Kidney (tissue), 13 donors: ENCODE measurements at regions not wholly inside any gene's neighbourhood (a gene's known extent, or its start where the extent isn't known, plus 50 kb on each side); places are given as distances from the start of the nearest gene placed in this dataset.

Experiments
- DNase-seq, 5 donors: peaks; one replicate each; pipeline ENCODE4 v3.0.0-alpha.2; 2013 to 2020
- FAIRE-seq: peaks from 2 replicates; lab custom pipeline; 2012; peaks lifted over from hg19 to GRCh38; lab: Jason Lieb, UNC
- H3K27ac ChIP-seq, 2 donors: one replicate each; pipeline ENCODE4 v1.7.0; 2013; ENCODE audit warnings: low read depth in 2 of 2, low read length in 2 of 2, inconsistent platforms in 1 of 2
- H3K27me3 ChIP-seq: one replicate; pipeline ENCODE4 v1.7.1; 2013; ENCODE audit warnings: low read length, inconsistent platforms; ENCODE audit not compliant: control insufficient read depth, insufficient read depth
- H3K36me3 ChIP-seq, 3 donors: one replicate each; pipeline versions ENCODE4 v1.7.0 to v1.7.1; 2013; ENCODE audit warnings: low read length in 3 of 3, control low read depth in 1 of 3, inconsistent platforms in 1 of 3; ENCODE audit not compliant: insufficient read depth in 3 of 3, control insufficient read depth in 2 of 3
- H3K4me1 ChIP-seq, 3 donors: one replicate each; pipeline versions ENCODE4 v1.7.0 to v1.7.1; 2013; ENCODE audit warnings: low read length in 3 of 3, inconsistent platforms in 1 of 3, low read depth in 1 of 3; ENCODE audit not compliant: control insufficient read depth in 2 of 3, insufficient read depth in 2 of 3
- H3K4me3 ChIP-seq, 3 donors: one replicate each; pipeline versions ENCODE4 v1.7.0 to v1.8.1; 2013; ENCODE audit warnings: low read length in 3 of 3, control low read depth in 1 of 3, inconsistent platforms in 1 of 3
- H3K9ac ChIP-seq, 3 donors: one replicate each; pipeline versions ENCODE4 v1.7.0 to v1.7.1; 2013; ENCODE audit warnings: low read length in 3 of 3, control low read depth in 1 of 3, inconsistent platforms in 1 of 3
- H3K9me3 ChIP-seq, 3 donors: one replicate each; pipeline versions ENCODE4 v1.7.0 to v1.7.1; 2013; ENCODE audit warnings: low read length in 3 of 3, control low read depth in 1 of 3, inconsistent platforms in 1 of 3; ENCODE audit not compliant: control insufficient read depth in 2 of 3, insufficient read depth in 1 of 3
- intact Hi-C: fragments of 100-400 bp; cut with DNase I; formaldehyde crosslinking; loops from one replicate; pipeline ENCODE4 v1.11.1; 2022
- TF ChIP-seq, protein P1 (sequence below): IDR thresholded peaks from 3 replicates; pipeline ENCODE4 v1.5.1; 2012; ENCODE audit warnings: mild to moderate bottlenecking, moderate library complexity, borderline replicate concordance; ENCODE audit not compliant: insufficient read depth; ENCODE audit errors: extremely low read depth
- donor health status: control.
- donor health status: control.
- donor health status: control.
- donor health status: control.
- donor health status: control.
- donor health status: DM: yes; HTN: yes; CAD: no.
- donor health status: Normal renal cell carcinoma (clear cell type).

DNA sequence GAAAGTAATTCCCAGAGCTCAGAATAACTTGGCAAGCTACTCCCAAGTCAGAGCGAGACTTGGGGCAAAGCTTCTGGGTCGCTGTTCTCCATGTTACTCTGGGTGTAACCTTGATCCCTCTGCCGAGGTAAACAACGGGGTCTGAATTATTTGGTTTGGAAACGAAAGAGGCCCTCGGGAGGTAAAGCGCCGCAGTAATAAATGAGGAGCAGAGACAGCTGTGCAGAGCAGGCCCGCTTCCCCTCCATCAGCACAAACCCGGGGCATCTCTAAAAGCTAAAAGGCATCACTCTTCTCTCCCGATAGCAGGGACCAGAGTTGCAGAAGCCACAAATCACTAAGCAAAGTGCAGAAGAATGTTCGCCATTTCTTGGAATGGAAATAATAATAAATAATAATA is 561.5 kb downstream of the BCOR start:
- no peak for FAIRE-seq
- DNase-seq = peak in 3 of 5 donors; percentile 44 to 83 (median 62)

DNA sequence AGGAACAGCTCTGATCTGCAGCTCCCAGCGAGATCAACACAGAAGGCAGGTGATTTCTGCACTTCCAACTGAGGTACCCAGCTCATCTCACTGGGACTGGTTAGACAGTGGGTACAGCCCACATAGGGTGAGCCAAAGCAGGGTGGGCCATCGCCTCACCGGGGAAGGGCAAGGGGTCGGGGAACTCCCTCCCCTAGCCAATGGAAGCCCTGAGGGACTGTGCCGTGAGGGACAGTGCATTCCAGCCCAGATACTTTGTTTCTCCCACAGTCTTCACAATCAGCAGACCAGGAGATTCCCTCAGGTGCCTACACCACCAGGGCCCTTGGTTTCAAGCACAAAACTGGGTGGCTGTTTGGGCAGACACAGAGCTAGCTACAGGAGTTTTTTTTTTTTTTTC is 555.9 kb downstream of the BCOR start:
- TF ChIP-seq, protein P1, sequence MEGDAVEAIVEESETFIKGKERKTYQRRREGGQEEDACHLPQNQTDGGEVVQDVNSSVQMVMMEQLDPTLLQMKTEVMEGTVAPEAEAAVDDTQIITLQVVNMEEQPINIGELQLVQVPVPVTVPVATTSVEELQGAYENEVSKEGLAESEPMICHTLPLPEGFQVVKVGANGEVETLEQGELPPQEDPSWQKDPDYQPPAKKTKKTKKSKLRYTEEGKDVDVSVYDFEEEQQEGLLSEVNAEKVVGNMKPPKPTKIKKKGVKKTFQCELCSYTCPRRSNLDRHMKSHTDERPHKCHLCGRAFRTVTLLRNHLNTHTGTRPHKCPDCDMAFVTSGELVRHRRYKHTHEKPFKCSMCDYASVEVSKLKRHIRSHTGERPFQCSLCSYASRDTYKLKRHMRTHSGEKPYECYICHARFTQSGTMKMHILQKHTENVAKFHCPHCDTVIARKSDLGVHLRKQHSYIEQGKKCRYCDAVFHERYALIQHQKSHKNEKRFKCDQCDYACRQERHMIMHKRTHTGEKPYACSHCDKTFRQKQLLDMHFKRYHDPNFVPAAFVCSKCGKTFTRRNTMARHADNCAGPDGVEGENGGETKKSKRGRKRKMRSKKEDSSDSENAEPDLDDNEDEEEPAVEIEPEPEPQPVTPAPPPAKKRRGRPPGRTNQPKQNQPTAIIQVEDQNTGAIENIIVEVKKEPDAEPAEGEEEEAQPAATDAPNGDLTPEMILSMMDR = no peak
- Histone ChIP-seq H3K36me3 (no peaks in the 10 kb centered on the region), H3K27ac (no peak overlapping the region), H3K9ac (no peak overlapping the region), H3K4me3 (no peak overlapping the region), H3K4me1 (no peaks in the 10 kb centered on the region), H3K9me3 (no peaks in the 10 kb centered on the region), H3K27me3 (no peaks in the 10 kb centered on the region)
- no peak for DNase-seq
- FAIRE-seq = no peak
- intact Hi-C loops = no loop called here

More for the DNA sequence above, 561.5 kb downstream of the BCOR start:
- intact Hi-C loops = no loop called here
- H3K27ac ChIP-seq = no peak overlapping the region
- no peak overlapping the region for H3K9ac ChIP-seq
- H3K27me3 ChIP-seq = peaks cover 3% of the 10 kb centered on the region
- no peaks in the 10 kb centered on the region for H3K9me3 ChIP-seq
- no peak overlapping the region for H3K4me3 ChIP-seq
- TF ChIP-seq, protein P1 = no peak
- H3K36me3 ChIP-seq = no peaks in the 10 kb centered on the region
- no peaks in the 10 kb centered on the region for H3K4me1 ChIP-seq

DNA sequence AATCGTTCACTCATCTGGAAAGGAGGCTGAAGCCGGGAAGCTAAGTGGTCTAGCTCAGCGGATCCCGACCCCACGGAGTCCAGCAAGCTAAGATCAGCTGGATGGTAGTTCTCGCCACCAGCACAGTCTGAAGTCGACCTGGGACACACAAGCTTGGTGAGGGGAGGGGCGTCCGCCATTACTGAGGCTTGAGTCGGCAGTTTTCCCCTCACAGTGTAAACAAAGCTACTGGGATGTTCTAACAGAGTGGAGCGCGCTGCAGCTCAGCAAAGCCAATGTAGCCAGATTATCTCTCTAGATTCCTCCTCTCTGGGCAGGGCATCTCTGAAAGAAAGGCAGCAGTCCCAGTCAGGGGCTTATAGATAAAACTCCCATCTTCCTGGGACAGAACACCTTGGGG is 555.4 kb downstream of the BCOR start:
- Histone ChIP-seq H3K4me1 (no peaks in the 10 kb centered on the region), H3K9ac (no peak overlapping the region), H3K27me3 (no peaks in the 10 kb centered on the region), H3K9me3 (no peaks in the 10 kb centered on the region), H3K36me3 (no peaks in the 10 kb centered on the region), H3K27ac (no peak overlapping the region), H3K4me3 (no peak overlapping the region)
- intact Hi-C loops = no loop called here
- FAIRE-seq (no peak), DNase-seq (no peak)
- TF ChIP-seq, protein P1 = no peak

DNA sequence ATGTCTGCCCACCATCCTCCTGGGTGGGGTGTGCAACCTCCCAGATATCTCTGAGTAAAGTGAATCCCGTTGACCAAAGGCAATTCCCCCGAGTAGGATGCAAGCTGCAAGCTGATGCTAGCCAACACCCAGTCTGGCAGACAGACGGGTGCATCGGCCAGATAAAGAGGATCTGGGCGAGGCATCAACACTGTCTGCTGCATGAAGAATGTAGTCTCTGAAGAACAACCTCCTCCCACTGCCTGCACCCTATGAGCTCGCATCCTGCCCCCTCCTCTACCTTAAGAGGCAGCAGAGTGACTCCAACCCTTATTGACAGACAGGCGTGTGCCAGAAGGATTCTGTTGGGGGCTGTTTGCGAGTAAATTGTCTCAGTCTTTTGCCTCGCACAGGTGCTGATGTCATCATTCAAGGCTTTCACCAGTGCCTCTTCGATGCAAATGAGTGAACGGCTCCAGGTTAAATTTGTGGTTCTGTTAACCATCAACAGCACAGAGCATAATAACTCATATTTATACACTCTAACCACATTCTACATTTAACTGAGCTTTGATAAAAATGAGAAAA is 546.9 kb downstream of the BCOR start:
- no peak for FAIRE-seq
- H3K9ac ChIP-seq = no peak overlapping the region
- H3K4me3 ChIP-seq = no peak overlapping the region
- intact Hi-C loops = no loop called here
- H3K36me3 ChIP-seq = no peaks in the 10 kb centered on the region
- no peak overlapping the region for H3K27ac ChIP-seq
- no peaks in the 10 kb centered on the region for H3K9me3 ChIP-seq
- no peak for DNase-seq
- no peaks in the 10 kb centered on the region for H3K27me3 ChIP-seq
- TF ChIP-seq, protein P1 = no peak
- no peaks in the 10 kb centered on the region for H3K4me1 ChIP-seq
